SJSA1 (cell line): ENCODE measurements at regions not wholly inside any gene's neighbourhood (a gene's known extent, or its start where the extent isn't known, plus 50 kb on each side); places are given as distances from the start of the nearest gene placed in this dataset.
A peak's percentile ranks its signal among the peaks of the same experiment; 100 is the strongest.

Experiments used
- DNase-seq, 2 experiments: peaks; one replicate each; pipeline ENCODE4 v3.0.0-alpha.2; 2015 to 2020; ENCODE audit warnings: low spot score in 2 of 2, low read depth in 1 of 2
- H3K27ac ChIP-seq: fragments of 250-450 bp; sonication (Bioruptor Pico); 2 replicates; pipeline ENCODE4 v1.5.1; 2020; ENCODE audit warnings: mild to moderate bottlenecking, moderate library complexity
- H3K27me3 ChIP-seq: fragments of 250-450 bp; sonication (Bioruptor Pico); replicated peaks from 2 replicates; pipeline ENCODE4 v1.5.1; 2020; ENCODE audit warnings: mild to moderate bottlenecking, moderate library complexity
- H3K36me3 ChIP-seq: fragments of 250-450 bp; sonication (Bioruptor Pico); 2 replicates; pipeline ENCODE4 v1.5.1; 2020; ENCODE audit warnings: mild to moderate bottlenecking
- H3K4me1 ChIP-seq: fragments of 250-450 bp; sonication (Bioruptor Pico); replicated peaks from 2 replicates; pipeline ENCODE4 v1.6.1; 2021; ENCODE audit warnings: mild to moderate bottlenecking
- H3K4me3 ChIP-seq: fragments of 250-450 bp; sonication (Bioruptor Pico); 2 replicates; pipeline ENCODE4 v1.5.1; 2020; ENCODE audit warnings: mild to moderate bottlenecking
- H3K9me3 ChIP-seq: fragments of 250-450 bp; sonication (Bioruptor Pico); replicated peaks from 2 replicates; pipeline ENCODE4 v1.5.1; 2020; ENCODE audit warnings: mild to moderate bottlenecking

DNA sequence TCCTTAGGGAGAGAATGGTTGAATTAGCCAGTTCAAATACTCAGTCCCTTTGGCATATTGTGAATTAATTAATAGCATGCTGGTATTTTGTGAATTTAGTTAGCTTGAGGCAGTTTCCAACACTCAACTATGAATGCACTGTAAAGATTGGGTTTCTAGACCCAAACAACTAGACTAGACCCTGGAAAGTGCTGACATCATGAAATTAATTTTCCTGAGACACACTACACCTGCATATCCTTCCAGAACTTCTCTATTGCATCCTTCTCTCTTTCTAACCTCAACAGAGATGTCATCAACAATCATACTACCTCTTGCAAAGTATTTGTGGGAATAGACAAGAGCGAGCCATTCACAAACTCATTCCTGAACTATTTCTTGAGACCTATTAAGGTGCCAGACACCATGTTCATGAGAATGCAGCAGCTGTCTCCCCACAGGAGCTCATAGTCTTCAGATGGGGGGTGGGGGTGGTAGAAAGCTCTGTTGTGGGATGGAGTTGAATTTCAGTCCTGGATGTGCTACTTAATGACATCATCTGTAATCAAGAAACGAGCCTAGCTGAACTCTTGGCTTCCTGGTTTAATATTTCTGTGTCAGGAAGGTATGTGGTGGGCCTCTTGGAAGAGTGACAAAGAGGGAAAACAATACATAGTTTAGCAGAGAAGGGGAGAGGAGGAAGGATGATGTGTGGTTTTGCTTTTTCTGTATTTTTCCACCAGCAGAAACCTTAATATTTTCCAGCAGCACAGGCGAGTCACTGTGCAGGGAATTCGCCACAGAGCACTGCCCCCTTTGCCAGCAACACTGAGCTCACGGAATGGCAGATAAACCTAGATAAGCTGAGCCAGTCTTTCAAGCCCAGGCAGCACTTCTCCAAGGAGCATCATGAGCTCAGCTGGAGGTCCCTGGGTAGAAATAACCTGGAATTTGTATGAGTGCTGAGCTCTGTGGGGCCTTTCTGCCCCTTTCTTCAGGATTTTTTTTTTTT is 53.1 kb upstream of the CYSLTR2 start:
- Histone ChIP-seq H3K36me3 (no peaks in the 10 kb centered on the region), H3K4me3 (no peak overlapping the region), H3K4me1 (peaks cover 3% of the 10 kb centered on the region; the same call in 1 of the 2 replicates), H3K27me3 (no peaks in the 10 kb centered on the region), H3K9me3 (no peaks in the 10 kb centered on the region), H3K27ac (no peak overlapping the region)
- peak in 1 of 2 experiments; percentile 8 for DNase-seq

GRCh38 chr13:48602296-48603016 is 51.3 kb upstream of the CYSLTR2 start:
- Histone ChIP-seq H3K27me3 (no peaks in the 10 kb centered on the region), H3K36me3 (no peaks in the 10 kb centered on the region), H3K9me3 (no peaks in the 10 kb centered on the region), H3K4me3 (no peak overlapping the region), H3K4me1 (peaks cover 3% of the 10 kb centered on the region; the same call in 1 of the 2 replicates), H3K27ac (no peak overlapping the region)
- no peak for DNase-seq

DNA sequence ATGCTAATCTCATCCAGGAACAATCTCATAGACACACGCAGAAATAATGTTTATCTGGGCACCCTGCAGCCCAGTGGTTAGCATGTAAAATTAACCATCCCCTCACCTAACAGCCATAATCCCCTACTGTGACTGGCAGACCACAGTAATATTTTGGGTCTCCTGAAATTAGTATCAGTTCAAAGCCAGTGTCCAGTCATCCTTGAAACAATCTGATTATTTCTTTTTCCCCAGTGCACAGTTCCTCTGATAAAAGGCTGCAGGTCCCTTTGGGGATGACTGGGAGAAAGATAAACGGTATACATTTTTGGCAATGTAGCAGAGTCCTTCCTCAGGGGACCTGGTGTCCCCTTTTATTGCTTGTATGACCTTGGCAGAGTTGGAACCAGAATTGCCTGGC is 50.4 kb upstream of the CYSLTR2 start:
- H3K36me3 ChIP-seq, result no peaks in the 10 kb centered on the region
- no peaks in the 10 kb centered on the region for H3K27me3 ChIP-seq
- no peak for DNase-seq
- no peak overlapping the region for H3K4me3 ChIP-seq
- no peak overlapping the region for H3K27ac ChIP-seq
- H3K4me1 ChIP-seq, result peaks cover 3% of the 10 kb centered on the region; the same call in 1 of the 2 replicates
- no peaks in the 10 kb centered on the region for H3K9me3 ChIP-seq
